ENCODE measurements at regions not wholly inside any gene's neighbourhood (a gene's known extent, or its start where the extent isn't known, plus 50 kb on each side); places are given as distances from the start of the nearest gene placed in this dataset.
"Not testable (repeated sequence)": the region's sequence is repeated elsewhere in the genome, so short reads cannot be mapped to it uniquely, and the experiment has no call there.

- no peak for DNase-seq (ENCODE audit: low read depth, low spot score)
These were observed 110.4 kb downstream of the RIN2 start for GRCh38 chr20:19868441-19868840.

GRCh38 chr20:19872001-19872400 lies 113.9 kb downstream of the RIN2 start:
- no peak for DNase-seq (ENCODE audit: low read depth, low spot score)

GRCh38 chr20:19874040-19874727 lies 116.1 kb downstream of the RIN2 start:
- no peak for DNase-seq (ENCODE audit: low read depth, low spot score)

GRCh38 chr20:19875376-19876221 lies 117.5 kb downstream of the RIN2 start:
- DNase-seq (ENCODE audit: low read depth, low spot score), result no peak

GRCh38 chr20:19876828-19877460 lies 118.9 kb downstream of the RIN2 start:
- no peak for DNase-seq (ENCODE audit: low read depth, low spot score)

- DNase-seq (ENCODE audit: low read depth, low spot score), result not testable (repeated sequence)
These were observed 121.8 kb downstream of the RIN2 start for GRCh38 chr20:19879874-19880255.

- no peak for DNase-seq (ENCODE audit: low read depth, low spot score)
These were observed 122.4 kb downstream of the RIN2 start for GRCh38 chr20:19880256-19881079.

- no peak for DNase-seq (ENCODE audit: low read depth, low spot score)
These were observed 123.2 kb downstream of the RIN2 start for GRCh38 chr20:19881080-19881840.

- no peak for DNase-seq (ENCODE audit: low read depth, low spot score)
These were observed 123.9 kb downstream of the RIN2 start for GRCh38 chr20:19881990-19882389.

GRCh38 chr20:19882446-19882845 lies 124.4 kb downstream of the RIN2 start:
- no peak for DNase-seq (ENCODE audit: low read depth, low spot score)

GRCh38 chr20:19883501-19883900 lies 125.4 kb downstream of the RIN2 start:
- DNase-seq (ENCODE audit: low read depth, low spot score), result no peak

GRCh38 chr20:19885594-19885938 lies 127.5 kb downstream of the RIN2 start:
- DNase-seq (ENCODE audit: low read depth, low spot score), result no peak

GRCh38 chr20:19885939-19886660 lies 128.0 kb downstream of the RIN2 start:
- DNase-seq (ENCODE audit: low read depth, low spot score), result no peak

GRCh38 chr20:19886661-19887288 lies 128.7 kb downstream of the RIN2 start:
- no peak for DNase-seq (ENCODE audit: low read depth, low spot score)

- no peak for DNase-seq (ENCODE audit: low read depth, low spot score)
These were observed 129.4 kb upstream of the NAA20 start for GRCh38 chr20:19887556-19888268.

- no peak for DNase-seq (ENCODE audit: low read depth, low spot score)
These were observed 128.9 kb upstream of the NAA20 start for GRCh38 chr20:19888269-19888671.

- no peak for DNase-seq (ENCODE audit: low read depth, low spot score)
These were observed 127.9 kb upstream of the NAA20 start for GRCh38 chr20:19889011-19889953.

GRCh38 chr20:19890445-19891051 lies 126.6 kb upstream of the NAA20 start:
- no peak for DNase-seq (ENCODE audit: low read depth, low spot score)

All from iPS DF 19.7 (cell line).